Epidermal melanocyte (primary cell): ENCODE measurements at regions not wholly inside any gene's neighbourhood (a gene's known extent, or its start where the extent isn't known, plus 50 kb on each side); places are given as distances from the start of the nearest gene placed in this dataset.
"Not testable (repeated sequence)": the region's sequence is repeated elsewhere in the genome, so short reads cannot be mapped to it uniquely, and the experiment has no call there.

ENCODE experiments used
- DNase-seq: peaks from one replicate; pipeline ENCODE4 v3.0.0; 2011; ENCODE audit warnings: low spot score; ENCODE audit not compliant: insufficient read length

GRCh38 chr3:18557216-18557615, 132.1 kb upstream of the SATB1 start:
- DNase-seq, result no peak

GRCh38 chr3:18556503-18557135, 131.5 kb upstream of the SATB1 start:
- DNase-seq, result no peak

GRCh38 chr3:18556001-18556408, 130.9 kb upstream of the SATB1 start:
- no peak for DNase-seq

- not testable (repeated sequence) for DNase-seq
Observed at GRCh38 chr3:18552579-18553105, 127.5 kb upstream of the SATB1 start.

- DNase-seq, result no peak
Observed at GRCh38 chr3:18546632-18547031, 121.5 kb upstream of the SATB1 start.

- DNase-seq, result no peak
Observed at GRCh38 chr3:18544146-18544545, 119.0 kb upstream of the SATB1 start.

GRCh38 chr3:18538463-18539230, 113.5 kb upstream of the SATB1 start:
- DNase-seq, result no peak

- no peak for DNase-seq
Observed at GRCh38 chr3:18533039-18533438, 107.9 kb upstream of the SATB1 start.

- DNase-seq, result no peak
Observed at GRCh38 chr3:18531662-18532061, 106.5 kb upstream of the SATB1 start.

- no peak for DNase-seq
Observed at GRCh38 chr3:18529631-18530030, 104.5 kb upstream of the SATB1 start.

- no peak for DNase-seq
Observed at GRCh38 chr3:18527691-18528090, 102.6 kb upstream of the SATB1 start.

GRCh38 chr3:18526667-18527066, 101.5 kb upstream of the SATB1 start:
- no peak for DNase-seq

GRCh38 chr3:18516170-18516569, 91.0 kb upstream of the SATB1 start:
- DNase-seq, result not testable (repeated sequence)

- no peak for DNase-seq
Observed at GRCh38 chr3:18513091-18513490, 88.0 kb upstream of the SATB1 start.

GRCh38 chr3:18512007-18512406, 86.9 kb upstream of the SATB1 start:
- no peak for DNase-seq

GRCh38 chr3:18510947-18511346, 85.8 kb upstream of the SATB1 start:
- no peak for DNase-seq

- DNase-seq, result no peak
Observed at GRCh38 chr3:18507333-18507732, 82.2 kb upstream of the SATB1 start.

GRCh38 chr3:18505056-18505455, 79.9 kb upstream of the SATB1 start:
- DNase-seq, result no peak

- DNase-seq, result no peak
Observed at GRCh38 chr3:18501679-18502343, 76.7 kb upstream of the SATB1 start.

- no peak for DNase-seq
Observed at GRCh38 chr3:18500322-18500721, 75.2 kb upstream of the SATB1 start.

- no peak for DNase-seq
Observed at GRCh38 chr3:18499301-18499700, 74.2 kb upstream of the SATB1 start.

- DNase-seq, result no peak
Observed at GRCh38 chr3:18494251-18494650, 69.1 kb upstream of the SATB1 start.
